ENCODE measurements at regions not wholly inside any gene's neighbourhood (a gene's known extent, or its start where the extent isn't known, plus 50 kb on each side); places are given as distances from the start of the nearest gene placed in this dataset.

DNA sequence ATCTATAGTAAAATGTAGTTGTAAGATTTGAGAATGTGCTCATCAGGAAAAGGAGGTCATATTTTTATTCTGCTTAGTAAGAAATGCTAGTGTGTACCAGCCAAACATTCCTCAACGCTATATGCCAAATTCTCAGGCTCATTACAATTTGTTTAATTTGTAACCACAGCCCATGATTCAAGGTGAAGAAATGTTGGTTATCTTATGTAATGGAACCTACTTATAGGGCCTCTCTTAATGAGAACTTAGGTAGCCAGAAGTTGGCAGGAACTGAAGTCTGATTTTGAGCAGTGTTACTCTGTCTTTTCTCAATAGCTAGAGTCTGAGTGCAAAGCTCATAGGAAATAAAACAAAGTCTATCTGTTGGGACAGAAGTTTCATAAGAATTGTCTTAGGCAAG lies 595.0 kb downstream of the GLUD2 start:
- no peak for TF ChIP-seq RFX5 (IDR thresholded peaks at IDR 0.05)
- no peak for TF ChIP-seq CTCF (IDR thresholded peaks at IDR 0.05)
- TF ChIP-seq ESRRA (IDR thresholded peaks at IDR 0.05; ENCODE audit: borderline replicate concordance, low read length): no peak
- TF ChIP-seq REST (IDR thresholded peaks at IDR 0.05): no peak
- TF ChIP-seq MAX (IDR thresholded peaks at IDR 0.05): no peak
